IMR-90 (cell line): ENCODE measurements at regions not wholly inside any gene's neighbourhood (a gene's known extent, or its start where the extent isn't known, plus 50 kb on each side); places are given as distances from the start of the nearest gene placed in this dataset.
A peak's percentile ranks its signal among the peaks of the same experiment; 100 is the strongest.

Experiments used
- ATAC-seq: fragments of 200-7000 bp; cut with Tn5 transposase; 2 replicates; pipeline ENCODE4 v1.9.1; 2020; ENCODE audit warnings: low read depth, mild to moderate bottlenecking, moderate library complexity
- BruUV-seq: library from RNA; stranded (reverse); fragments of 400-500 nt; replicated peaks from 2 replicates; lab custom pipeline; 2021; lab: Mats Ljungman, UMichigan
- CTCF ChIA-PET: fragments of 300-600 bp; formaldehyde crosslinking; extraction: SDS; loops from one replicate; lab custom pipeline; 2021; ENCODE audit warnings: antibody characterized with exemption; lab: Yijun Ruan, JAX
- POLR2A ChIA-PET: fragments of 300-600 bp; sonication (Branson Sonifier 250); formaldehyde crosslinking; loops from one replicate; lab custom pipeline; 2022; ENCODE audit warnings: antibody characterized with exemption; ENCODE audit not compliant: unreplicated experiment; lab: Charles Lee
- DNase-seq: peaks from one replicate; pipeline ENCODE4 v3.0.0; 2013
- H2AFZ ChIP-seq: replicated peaks from 2 replicates; pipeline ENCODE3; 2013; ENCODE audit warnings: low read length, mild to moderate bottlenecking; ENCODE audit not compliant: poor library complexity
- H2AK5ac ChIP-seq: 2 replicates; pipeline ENCODE4 v1.6.1; 2013; ENCODE audit warnings: low read depth, low read length, inconsistent platforms
- H2AK9ac ChIP-seq: replicated peaks from 2 replicates; pipeline ENCODE3; 2013; ENCODE audit warnings: mild to moderate bottlenecking, low read depth, low read length, moderate library complexity; ENCODE audit not compliant: poor library complexity
- H2BK120ac ChIP-seq: 2 replicates; pipeline ENCODE4 v1.6.1; 2013; ENCODE audit warnings: low read depth, low read length, inconsistent platforms
- H2BK15ac ChIP-seq: 3 replicates; pipeline ENCODE4 v1.6.1; 2013; ENCODE audit warnings: low read depth, low read length, inconsistent platforms
- H2BK20ac ChIP-seq: 2 replicates; pipeline ENCODE4 v1.6.1; 2013; ENCODE audit warnings: low read depth, mild to moderate bottlenecking, inconsistent platforms, low read length, moderate library complexity
- H2BK5ac ChIP-seq: 2 replicates; pipeline ENCODE4 v1.6.1; 2013; ENCODE audit warnings: mild to moderate bottlenecking, low read depth, low read length, inconsistent platforms; ENCODE audit not compliant: poor library complexity, severe bottlenecking
- H3K14ac ChIP-seq: replicated peaks from 2 replicates; pipeline ENCODE4 v1.6.1; 2013; ENCODE audit warnings: low read depth, low read length, inconsistent platforms
- H3K18ac ChIP-seq: 2 replicates; pipeline ENCODE4 v1.6.1; 2013; ENCODE audit warnings: low read depth, low read length, control low read depth
- H3K23ac ChIP-seq: 2 replicates; pipeline ENCODE4 v1.6.1; 2013; ENCODE audit warnings: low read depth, low read length, inconsistent platforms
- H3K27ac ChIP-seq: 2 replicates; pipeline ENCODE4 v1.5.1; 2013; ENCODE audit warnings: mild to moderate bottlenecking, control low read depth, low read length; ENCODE audit not compliant: insufficient read depth
- H3K27me3 ChIP-seq: 2 replicates; pipeline ENCODE4 v1.6.1; 2013; ENCODE audit warnings: low read length; ENCODE audit not compliant: control insufficient read depth, insufficient read depth
- H3K36me3 ChIP-seq: 2 replicates; pipeline ENCODE4 v1.6.1; 2013; ENCODE audit warnings: low read length, mixed read lengths; ENCODE audit not compliant: control insufficient read depth, insufficient read depth
- H3K4ac ChIP-seq: 2 replicates; pipeline ENCODE4 v1.6.1; 2013; ENCODE audit warnings: low read depth, low read length, inconsistent platforms
- H3K4me1 ChIP-seq: 2 replicates; pipeline ENCODE4 v1.6.1; 2013; ENCODE audit warnings: low read length, mixed read lengths; ENCODE audit not compliant: control insufficient read depth, insufficient read depth
- H3K4me2 ChIP-seq: 2 replicates; pipeline ENCODE4 v1.6.1; 2013; ENCODE audit warnings: low read depth, mild to moderate bottlenecking, control low read depth, low read length, moderate library complexity
- H3K4me3 ChIP-seq: 2 replicates; pipeline ENCODE4 v1.5.1; 2013; ENCODE audit warnings: low read depth, mild to moderate bottlenecking, control low read depth, low read length, moderate library complexity; ENCODE audit not compliant: insufficient read depth
- H3K56ac ChIP-seq: 2 replicates; pipeline ENCODE4 v1.6.1; 2013; ENCODE audit warnings: low read length, inconsistent platforms; ENCODE audit not compliant: insufficient read depth; ENCODE audit errors: extremely low read depth
- H3K79me1 ChIP-seq, 2 experiments: 2 replicates each; pipeline ENCODE4 v1.6.1; 2013; ENCODE audit warnings: low read length in 2 of 2, inconsistent platforms in 1 of 2, low read depth in 1 of 2
- H3K9ac ChIP-seq: 2 replicates; pipeline ENCODE4 v1.6.1; 2013; ENCODE audit warnings: low read depth, low read length, control low read depth
- H3K9me1 ChIP-seq: 2 replicates; pipeline ENCODE4 v1.6.1; 2013; ENCODE audit warnings: low read length, inconsistent platforms; ENCODE audit not compliant: insufficient read depth
- H3K9me3 ChIP-seq: 2 replicates; pipeline ENCODE4 v1.6.1; 2013; ENCODE audit warnings: low read length; ENCODE audit not compliant: control insufficient read depth, insufficient read depth
- H4K20me1 ChIP-seq: 2 replicates; pipeline ENCODE4 v1.6.1; 2013; ENCODE audit warnings: low read length, inconsistent platforms; ENCODE audit not compliant: insufficient read depth
- H4K5ac ChIP-seq: 2 replicates; pipeline ENCODE4 v1.6.1; 2013; ENCODE audit warnings: mild to moderate bottlenecking, low read depth, low read length, control low read depth
- H4K8ac ChIP-seq, 2 experiments: 2 replicates each; pipeline ENCODE4 v1.6.1; 2013; ENCODE audit warnings: low read depth in 2 of 2, low read length in 2 of 2, control low read depth in 1 of 2, inconsistent platforms in 1 of 2
- H4K91ac ChIP-seq: 2 replicates; pipeline ENCODE4 v1.6.1; 2013; ENCODE audit warnings: low read depth, low read length, inconsistent platforms; ENCODE audit not compliant: insufficient read depth
- CEBPB ChIP-seq: IDR thresholded peaks from 2 replicates; pipeline ENCODE4 v1.6.1; 2012; ENCODE audit warnings: low read depth, low read length, improper control_type of control experiment
- CTCF ChIP-seq: conservative IDR thresholded peaks from 2 replicates; pipeline ENCODE4 v1.5.1; 2012; ENCODE audit warnings: mild to moderate bottlenecking, low read depth, low read length, improper control_type of control experiment
- FOS ChIP-seq: fragments of 150-350 bp; IDR thresholded peaks from 2 replicates; pipeline ENCODE4 v1.6.1; 2016; ENCODE audit warnings: low read depth, low read length
- WGBS, 2 experiments: methylation state at CpG; one replicate each; pipeline versions ENCODE4 v1.1.5 to v1.1.7; 2013; ENCODE audit warnings: missing lambda C conversion rate in 2 of 2; ENCODE audit not compliant: insufficient read length in 1 of 2; ENCODE audit errors: extremely low coverage in 2 of 2; 5-methylcytosine and 5-hydroxymethylcytosine counted together
- dilution Hi-C: fragments of 300-500 bp; cut with HindIII; formaldehyde crosslinking; loops from one replicate; pipeline ENCODE4 v1.14.3; 2018; ENCODE audit warnings: low sequenced_read_pairs; ENCODE audit not compliant: unreplicated experiment
- in situ Hi-C: fragments of 300-500 bp; cut with MboI; formaldehyde crosslinking; loops from 3 replicates; pipeline ENCODE4 v1.14.3; 2019; ENCODE audit warnings: low sequenced_read_pairs, inconsistent platforms, mixed read lengths
- intact Hi-C: fragments of 100-400 bp; cut with micrococcal nuclease; formaldehyde crosslinking; loops from 2 replicates; pipeline ENCODE4 v1.10.0; 2022

- no peak overlapping the region for H3K4ac ChIP-seq
- CTCF ChIA-PET: no interaction called here
- H4K5ac ChIP-seq: no peak overlapping the region
- peaks cover 6% of the 10 kb centered on the region for H3K4me1 ChIP-seq
- H3K36me3 ChIP-seq: no peaks in the 10 kb centered on the region
- no CpG with 5 or more reads among the region's 5 CpGs for WGBS, 2 experiments
- no peak overlapping the region for H3K14ac ChIP-seq
- no peak overlapping the region for H2AFZ ChIP-seq
- no peak overlapping the region for H3K56ac ChIP-seq
- ATAC-seq: peak; percentile 44; the same call in 1 of the 2 replicates
- no peaks in the 10 kb centered on the region for H3K9me3 ChIP-seq
- in situ Hi-C loops: no loop called here
- no peak overlapping the region for H3K9ac ChIP-seq
- H3K4me3 ChIP-seq: no peak overlapping the region
- no peak overlapping the region for H3K4me2 ChIP-seq
- no peak overlapping the region for H2BK15ac ChIP-seq
- no peak overlapping the region; the same call in 1 of the 2 replicates for H2BK120ac ChIP-seq
- BruUV-seq: no TSS peak
- 0 out of 2 replicates have a peak, but pooled peaks cover 2% of the 10 kb centered on the region for H3K9me1 ChIP-seq
- no peak overlapping the region for H4K8ac ChIP-seq
- no peak overlapping the region for H4K91ac ChIP-seq
- no peaks in the 10 kb centered on the region for H4K20me1 ChIP-seq
- no peak overlapping the region for H2AK5ac ChIP-seq
- no peaks in the 10 kb centered on the region for H3K27me3 ChIP-seq
- TF ChIP-seq FOS (peak; percentile 35; the same call in 1 of the 2 replicates), CTCF (no peak), CEBPB (peak; percentile 82)
- no peak overlapping the region for H2AK9ac ChIP-seq
- intact Hi-C loops: no loop called here
- H2BK20ac ChIP-seq: no peak overlapping the region
- no peak overlapping the region for H3K18ac ChIP-seq
- H2BK5ac ChIP-seq: no peak overlapping the region
- H3K23ac ChIP-seq: no peak overlapping the region
- POLR2A ChIA-PET: no interaction called here
- H3K79me1 ChIP-seq: no peaks in the 10 kb centered on the region
- dilution Hi-C loops: no loop called here
- DNase-seq: peak; percentile 20
- H3K27ac ChIP-seq: no peak overlapping the region
Observed at GRCh38 chr11:109914809-109915653, 178.2 kb upstream of the ZC3H12C start.
